CD14-positive monocyte (primary cell): ENCODE measurements at regions not wholly inside any gene's neighbourhood (a gene's known extent, or its start where the extent isn't known, plus 50 kb on each side); places are given as distances from the start of the nearest gene placed in this dataset.

Source experiments
- DNase-seq, 3 donors: peaks; one replicate each; pipeline ENCODE4 v3.0.0-alpha.2; 2011 to 2022
- H2AFZ ChIP-seq: 2 replicates; pipeline ENCODE4 v1.6.0; 2012; ENCODE audit warnings: mild to moderate bottlenecking, low read depth, low read length, inconsistent platforms; ENCODE audit not compliant: insufficient read depth, poor library complexity, severe bottlenecking
- H3K27ac ChIP-seq, 2 donors: 1 replicate in 1 of 2; 2 replicates in 1 of 2; pipeline ENCODE4 v1.5.1; 2012 to 2013; ENCODE audit warnings: low read length in 2 of 2, control low read depth in 1 of 2, inconsistent platforms in 1 of 2, low read depth in 1 of 2, mild to moderate bottlenecking in 1 of 2
- H3K27me3 ChIP-seq, 2 donors: one replicate each; pipeline versions ENCODE4 v1.6.0 to v1.6.1; 2011 to 2013; ENCODE audit warnings: low read length in 2 of 2; ENCODE audit not compliant: control insufficient read depth in 2 of 2, insufficient read depth in 2 of 2
- H3K36me3 ChIP-seq, 2 donors: replicated peaks in 1 of 2; 1 replicate in 1 of 2; 2 replicates in 1 of 2; pipeline versions ENCODE4 v1.5.1 to v1.6.1; 2012 to 2013; ENCODE audit warnings: low read length in 2 of 2, control low read depth in 1 of 2, inconsistent platforms in 1 of 2, mild to moderate bottlenecking in 1 of 2; ENCODE audit not compliant: insufficient read depth in 2 of 2, control insufficient read depth in 1 of 2
- H3K4me1 ChIP-seq, 2 donors: 1 replicate in 1 of 2; 2 replicates in 1 of 2; pipeline versions ENCODE4 v1.5.1 to v1.6.1; 2012 to 2013; ENCODE audit warnings: low read length in 2 of 2, control low read depth in 1 of 2, inconsistent platforms in 1 of 2, mild to moderate bottlenecking in 1 of 2, moderate library complexity in 1 of 2; ENCODE audit not compliant: insufficient read depth in 2 of 2, control insufficient read depth in 1 of 2
- H3K4me2 ChIP-seq: replicated peaks from 2 replicates; pipeline ENCODE3; 2012; ENCODE audit warnings: low read length, moderate library complexity, mild to moderate bottlenecking; ENCODE audit not compliant: poor library complexity, severe bottlenecking; ENCODE audit errors: extremely low read depth
- H3K4me3 ChIP-seq, 3 experiments: fragments of 200-600 bp in 1 of 3; sonication (generic) in 1 of 3; replicated peaks in 1 of 3; 1 replicate in 2 of 3; 2 replicates in 1 of 3; pipeline ENCODE4 v1.5.1; 2011 to 2013; ENCODE audit warnings: low read length in 3 of 3, mild to moderate bottlenecking in 3 of 3, control low read depth in 2 of 3, low read depth in 2 of 3, inconsistent platforms in 1 of 3, moderate library complexity in 1 of 3
- H3K79me2 ChIP-seq: 2 replicates; pipeline ENCODE4 v1.6.0; 2012; ENCODE audit warnings: mild to moderate bottlenecking, control low read depth, inconsistent platforms, low read length, moderate library complexity; ENCODE audit not compliant: insufficient read depth
- H3K9ac ChIP-seq: 2 replicates; pipeline ENCODE4 v1.6.0; 2017; ENCODE audit warnings: low read length, mild to moderate bottlenecking; ENCODE audit not compliant: insufficient read depth, poor library complexity, severe bottlenecking
- H3K9me3 ChIP-seq, 2 donors: replicated peaks in 1 of 2; 1 replicate in 1 of 2; 2 replicates in 1 of 2; pipeline versions ENCODE4 v1.5.1 to v1.6.1; 2012 to 2013; ENCODE audit warnings: low read length in 2 of 2, control low read depth in 1 of 2; ENCODE audit not compliant: control insufficient read depth in 1 of 2, insufficient read depth in 1 of 2
- H4K20me1 ChIP-seq: 2 replicates; pipeline ENCODE4 v1.6.0; 2012; ENCODE audit warnings: mild to moderate bottlenecking, low read length, control low read depth, moderate library complexity; ENCODE audit not compliant: insufficient read depth
- H3K27ac Mint-ChIP-seq, 7 donors: one replicate each; pipeline ENCODE4 v1.8.0; 2020; ENCODE audit warnings: mild to moderate bottlenecking in 7 of 7, mixed read lengths in 7 of 7, moderate library complexity in 6 of 7, inconsistent platforms in 2 of 7
- H3K27me3 Mint-ChIP-seq, 3 donors: one replicate each; pipeline ENCODE4 v1.8.0; 2021 to 2022; ENCODE audit warnings: low read depth in 3 of 3, mild to moderate bottlenecking in 3 of 3, mixed read lengths in 3 of 3, moderate library complexity in 3 of 3, inconsistent platforms in 1 of 3
- H3K36me3 Mint-ChIP-seq, 2 donors: one replicate each; pipeline ENCODE4 v1.8.0; 2020; ENCODE audit warnings: mixed read lengths in 2 of 2, inconsistent platforms in 1 of 2, mild to moderate bottlenecking in 1 of 2
- H3K4me1 Mint-ChIP-seq: one replicate; pipeline ENCODE4 v1.8.0; 2020; ENCODE audit warnings: mild to moderate bottlenecking, mixed read lengths
- H3K4me3 Mint-ChIP-seq, 2 donors: one replicate each; pipeline ENCODE4 v1.8.0; 2020; ENCODE audit warnings: mild to moderate bottlenecking in 2 of 2, mixed read lengths in 2 of 2, moderate library complexity in 1 of 2
- H3K9me3 Mint-ChIP-seq, 7 donors: one replicate each; pipeline ENCODE4 v1.8.0; 2020 to 2022; ENCODE audit warnings: mixed read lengths in 7 of 7, mild to moderate bottlenecking in 6 of 7, moderate library complexity in 6 of 7, inconsistent platforms in 2 of 7
- CTCF ChIP-seq: fragments of 200-600 bp; IDR thresholded peaks from one replicate; pipeline ENCODE4 v1.8.0; 2022; ENCODE audit warnings: antibody characterized with exemption, mild to moderate bottlenecking
- WGBS: methylation state at CpG from one replicate; pipeline ENCODE4 v1.1.5; 2013; ENCODE audit warnings: missing lambda C conversion rate; ENCODE audit not compliant: insufficient coverage; 5-methylcytosine and 5-hydroxymethylcytosine counted together
- intact Hi-C, 2 donors: fragments of 100-400 bp; cut with micrococcal nuclease; formaldehyde crosslinking; loops; one replicate each; pipeline versions ENCODE4 v1.15.0 to v1.15.1; 2023

GRCh38 chr5:96605144-96605837 lies 56.9 kb upstream of the CAST start:
- no CpG with 5 or more reads among the region's 1 CpG for WGBS
- Mint-ChIP-seq H3K36me3 (no peaks in the 10 kb centered on the region), H3K9me3 (peaks cover 0 to 4% (median 0%) of the 10 kb centered on the region in 7 donors), H3K4me3 (no peak overlapping the region), H3K27ac (no peak overlapping the region), H3K27me3 (peaks cover 4 to 7% (median 7%) of the 10 kb centered on the region in 3 donors), H3K4me1 (no peaks in the 10 kb centered on the region)
- no peak for TF ChIP-seq CTCF
- Histone ChIP-seq H3K9me3 (no peaks in the 10 kb centered on the region), H3K4me1 (no peaks in the 10 kb centered on the region), H3K4me2 (no peak overlapping the region), H3K27ac (no peak overlapping the region), H3K9ac (no peak overlapping the region), H3K4me3 (no peak overlapping the region), H3K27me3 (peaks cover 10 to 11% of the 10 kb centered on the region in 2 donors), H3K79me2 (no peaks in the 10 kb centered on the region), H4K20me1 (no peaks in the 10 kb centered on the region), H2AFZ (no peak overlapping the region), H3K36me3 (no peaks in the 10 kb centered on the region)
- intact Hi-C loops = loop anchor here in 1 of 2 donors (10.0 kb wide), 1 partner anchor 260 kb away; no protein-coding TSS in a partner anchor
- DNase-seq = no peak

GRCh38 chr5:96609369-96609768 lies 52.8 kb upstream of the CAST start:
- Mint-ChIP-seq H3K9me3 (peaks cover 0 to 4% (median 0%) of the 10 kb centered on the region in 7 donors), H3K4me1 (peaks cover 12% of the 10 kb centered on the region), H3K27me3 (peaks cover 4 to 7% (median 5%) of the 10 kb centered on the region in 3 donors), H3K4me3 (no peak overlapping the region), H3K36me3 (no peaks in the 10 kb centered on the region), H3K27ac (no peak overlapping the region)
- Histone ChIP-seq H3K36me3 (no peaks in the 10 kb centered on the region), H3K9me3 (no peaks in the 10 kb centered on the region), H3K27ac (no peak overlapping the region), H4K20me1 (no peaks in the 10 kb centered on the region), H3K4me2 (no peak overlapping the region), H3K4me1 (peaks cover 8 to 10% of the 10 kb centered on the region in 2 donors), H2AFZ (no peak overlapping the region), H3K27me3 (peaks cover 5 to 7% of the 10 kb centered on the region in 2 donors), H3K4me3 (no peak overlapping the region), H3K9ac (no peak overlapping the region), H3K79me2 (no peaks in the 10 kb centered on the region)
- no peak for DNase-seq
- TF ChIP-seq CTCF = no peak
- WGBS = no CpG with 5 or more reads among the region's 1 CpG
- intact Hi-C loops = loop anchor here in 1 of 2 donors (10.0 kb wide), 1 partner anchor 265 kb away; no protein-coding TSS in a partner anchor
